ENCODE measurements at regions not wholly inside any gene's neighbourhood (a gene's known extent, or its start where the extent isn't known, plus 50 kb on each side); places are given as distances from the start of the nearest gene placed in this dataset.

DNA sequence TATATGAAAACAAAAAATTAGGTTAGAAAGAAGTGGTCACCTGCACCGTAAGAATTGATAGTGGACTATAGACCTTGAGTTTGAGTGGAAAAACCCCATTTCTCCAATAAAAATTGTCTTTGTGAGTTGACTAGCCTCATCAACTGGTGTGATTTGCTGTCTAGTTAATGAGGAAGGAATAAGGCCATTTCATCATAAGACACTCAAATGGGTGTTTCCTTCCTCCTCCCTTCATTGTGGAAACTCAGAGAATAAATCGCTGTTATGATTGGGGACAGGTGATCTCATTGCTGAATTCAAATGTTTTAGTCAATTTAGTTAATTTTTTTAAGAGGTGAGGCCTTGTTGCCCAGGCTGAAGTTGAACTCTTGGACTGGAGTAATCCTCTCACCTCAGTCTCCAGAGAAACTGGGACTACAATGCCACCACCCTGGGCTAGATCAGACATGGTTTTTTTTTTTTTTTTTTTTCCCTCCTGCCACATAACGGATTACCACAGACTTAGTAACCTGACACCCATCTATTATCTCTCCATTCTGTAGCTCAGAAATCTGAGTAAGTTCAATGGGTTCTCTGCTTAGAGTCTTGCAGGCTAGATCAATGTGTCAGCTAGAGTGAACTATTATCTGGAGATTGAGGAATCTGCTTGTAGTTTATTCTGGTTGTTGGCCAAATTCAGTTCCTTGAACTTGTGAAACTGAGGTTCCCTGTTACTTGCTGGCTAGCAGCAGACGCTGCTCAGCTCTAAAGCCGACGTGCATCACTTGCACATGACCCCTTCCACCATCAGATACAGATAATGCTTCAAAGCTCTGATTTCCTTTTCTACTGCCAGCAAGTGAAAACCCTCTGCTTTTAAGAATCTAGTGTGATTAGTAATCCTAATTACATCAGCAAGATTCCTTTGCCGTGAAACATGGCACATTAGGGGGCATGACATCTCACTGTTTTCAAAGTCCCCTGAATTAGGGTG, 663.8 kb upstream of the CDH9 start:
- Histone ChIP-seq H3K27me3 (ENCODE audit: low read depth, low read length) (no peaks in the 10 kb centered on the region), H3K27ac (ENCODE audit: low read length) (no peak overlapping the region)

DNA sequence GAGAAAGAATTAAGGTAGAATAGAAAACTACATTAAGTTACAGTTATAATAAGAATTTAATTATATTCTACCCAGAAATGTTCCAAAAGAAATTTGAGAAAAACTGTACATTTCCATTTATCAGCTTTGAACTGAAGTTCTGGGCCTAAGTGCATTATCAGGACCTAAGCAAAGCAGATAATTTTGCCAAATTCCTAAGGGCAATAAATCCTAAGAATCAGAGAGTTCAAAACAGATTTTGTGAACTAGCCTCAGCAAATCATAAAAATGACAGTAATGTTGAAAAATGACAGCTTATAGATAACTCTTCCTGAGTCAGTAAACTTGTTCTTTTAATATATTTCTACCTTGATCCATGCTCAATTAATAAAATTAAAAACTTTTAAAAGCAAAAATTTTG, 662.1 kb upstream of the CDH9 start:
- no peak overlapping the region for H3K4me3 ChIP-seq (ENCODE audit: low read depth in 1 of 2, low read length in 2 of 2)
- no peaks in the 10 kb centered on the region for H3K4me1 ChIP-seq (ENCODE audit: control insufficient read depth in 1 of 2, insufficient read depth in 2 of 2, low read length in 2 of 2)
- H3K9me3 ChIP-seq (ENCODE audit: control insufficient read depth in 1 of 2, low read length in 2 of 2) = no peaks in the 10 kb centered on the region
- no peaks in the 10 kb centered on the region for H3K27me3 ChIP-seq (ENCODE audit: low read depth, low read length)
- H3K36me3 ChIP-seq (ENCODE audit: control insufficient read depth in 1 of 2, insufficient read depth in 2 of 2, low read length in 2 of 2) = no peaks in the 10 kb centered on the region
- H3K27ac ChIP-seq (ENCODE audit: low read length) = no peak overlapping the region

More for the DNA sequence above, 663.8 kb upstream of the CDH9 start:
- H3K4me1 ChIP-seq (ENCODE audit: control insufficient read depth in 1 of 2, insufficient read depth in 2 of 2, low read length in 2 of 2) = no peaks in the 10 kb centered on the region
- H3K36me3 ChIP-seq (ENCODE audit: control insufficient read depth in 1 of 2, insufficient read depth in 2 of 2, low read length in 2 of 2) = no peaks in the 10 kb centered on the region
- H3K9me3 ChIP-seq (ENCODE audit: control insufficient read depth in 1 of 2, low read length in 2 of 2) = no peaks in the 10 kb centered on the region
- H3K4me3 ChIP-seq (ENCODE audit: low read depth in 1 of 2, low read length in 2 of 2) = no peak overlapping the region

DNA sequence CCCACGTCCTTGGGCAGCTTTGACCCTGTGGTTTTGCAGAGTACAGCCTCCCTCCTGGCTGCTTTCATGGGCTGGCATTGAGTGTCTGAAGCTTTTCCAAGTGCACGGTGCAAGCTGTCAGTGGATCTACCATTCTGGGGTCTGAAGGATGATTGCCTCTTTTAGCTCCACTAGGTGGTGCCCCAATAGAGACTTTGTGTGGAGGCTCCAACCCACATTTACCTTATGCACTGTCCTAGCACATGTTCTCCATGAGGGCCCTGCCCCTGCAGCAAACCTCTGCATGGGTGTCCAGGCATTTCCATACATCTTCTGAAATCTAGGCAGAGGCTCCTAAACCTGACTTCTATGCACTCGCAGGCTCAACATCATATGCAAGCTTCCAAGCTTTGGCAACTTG, 644.2 kb upstream of the CDH9 start:
- no peak overlapping the region for H3K27ac ChIP-seq (ENCODE audit: low read length)
- no peaks in the 10 kb centered on the region for H3K36me3 ChIP-seq (ENCODE audit: control insufficient read depth in 1 of 2, insufficient read depth in 2 of 2, low read length in 2 of 2)
- no peaks in the 10 kb centered on the region for H3K4me1 ChIP-seq (ENCODE audit: control insufficient read depth in 1 of 2, insufficient read depth in 2 of 2, low read length in 2 of 2)
- H3K4me3 ChIP-seq (ENCODE audit: low read depth in 1 of 2, low read length in 2 of 2) = no peak overlapping the region
- peaks cover 0 to 3% of the 10 kb centered on the region in 2 donors for H3K9me3 ChIP-seq (ENCODE audit: control insufficient read depth in 1 of 2, low read length in 2 of 2)
- H3K27me3 ChIP-seq (ENCODE audit: low read depth, low read length) = no peaks in the 10 kb centered on the region

DNA sequence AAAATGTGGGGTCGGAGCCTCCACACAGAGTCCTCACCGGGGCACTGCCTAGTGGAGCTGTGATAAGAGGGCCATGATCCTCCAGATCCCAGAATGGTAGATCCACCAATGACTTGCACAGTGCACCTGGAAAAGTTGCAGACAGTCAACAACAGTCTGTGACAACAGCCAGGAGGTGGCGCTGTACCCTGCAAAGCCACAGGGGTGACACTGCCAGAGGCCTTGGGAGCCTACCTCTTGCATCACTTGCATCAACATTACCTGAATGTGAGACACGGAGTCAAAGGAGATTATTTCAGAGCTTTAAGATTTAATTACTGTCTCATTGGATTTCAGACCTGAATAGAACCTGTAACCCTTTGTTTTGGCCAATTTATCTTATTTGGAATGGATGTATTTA, 614.1 kb upstream of the CDH9 start:
- H3K27me3 ChIP-seq (ENCODE audit: low read depth, low read length) = no peaks in the 10 kb centered on the region
- no peak overlapping the region for H3K4me3 ChIP-seq (ENCODE audit: low read depth in 1 of 2, low read length in 2 of 2)
- H3K27ac ChIP-seq (ENCODE audit: low read length) = no peak overlapping the region
- no peaks in the 10 kb centered on the region for H3K9me3 ChIP-seq (ENCODE audit: control insufficient read depth in 1 of 2, low read length in 2 of 2)
- no peaks in the 10 kb centered on the region for H3K36me3 ChIP-seq (ENCODE audit: control insufficient read depth in 1 of 2, insufficient read depth in 2 of 2, low read length in 2 of 2)
- no peaks in the 10 kb centered on the region for H3K4me1 ChIP-seq (ENCODE audit: control insufficient read depth in 1 of 2, insufficient read depth in 2 of 2, low read length in 2 of 2)

DNA sequence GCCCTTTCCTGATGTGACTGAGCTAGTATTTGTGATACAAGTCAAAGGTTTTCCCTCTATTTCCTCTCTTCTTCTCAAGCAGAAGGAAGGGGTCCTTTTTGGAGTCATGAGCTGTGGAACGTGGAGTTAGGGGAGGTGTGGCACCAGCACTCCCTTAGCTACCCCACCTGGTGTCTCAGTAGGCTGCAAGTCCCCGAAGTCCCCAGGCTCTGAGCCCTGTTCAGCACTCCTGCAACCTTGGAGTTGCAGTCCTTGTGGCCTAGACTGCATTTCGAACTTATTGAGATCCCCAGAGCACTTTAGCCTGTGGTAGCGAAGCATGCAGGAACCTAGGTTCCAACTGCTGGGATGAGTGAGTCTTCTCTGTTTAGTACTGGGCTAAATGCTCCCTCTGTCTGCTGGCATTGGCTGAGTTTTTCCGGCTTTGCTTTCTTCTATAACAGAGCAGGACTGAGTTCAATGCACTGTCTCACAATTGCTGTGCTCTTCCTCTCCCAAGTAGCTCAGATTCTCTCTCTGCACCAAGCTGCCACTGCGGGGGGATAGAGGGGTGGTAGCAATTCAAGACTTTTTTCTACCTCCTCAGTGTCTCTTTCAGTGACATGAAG, 600.7 kb upstream of the CDH9 start:
- Histone ChIP-seq H3K27me3 (ENCODE audit: low read depth, low read length) (no peaks in the 10 kb centered on the region), H3K27ac (ENCODE audit: low read length) (no peak overlapping the region), H3K36me3 (ENCODE audit: control insufficient read depth in 1 of 2, insufficient read depth in 2 of 2, low read length in 2 of 2) (no peaks in the 10 kb centered on the region), H3K4me1 (ENCODE audit: control insufficient read depth in 1 of 2, insufficient read depth in 2 of 2, low read length in 2 of 2) (no peaks in the 10 kb centered on the region), H3K4me3 (ENCODE audit: low read depth in 1 of 2, low read length in 2 of 2) (no peak overlapping the region), H3K9me3 (ENCODE audit: control insufficient read depth in 1 of 2, low read length in 2 of 2) (peaks cover 0 to 6% of the 10 kb centered on the region in 2 donors)

DNA sequence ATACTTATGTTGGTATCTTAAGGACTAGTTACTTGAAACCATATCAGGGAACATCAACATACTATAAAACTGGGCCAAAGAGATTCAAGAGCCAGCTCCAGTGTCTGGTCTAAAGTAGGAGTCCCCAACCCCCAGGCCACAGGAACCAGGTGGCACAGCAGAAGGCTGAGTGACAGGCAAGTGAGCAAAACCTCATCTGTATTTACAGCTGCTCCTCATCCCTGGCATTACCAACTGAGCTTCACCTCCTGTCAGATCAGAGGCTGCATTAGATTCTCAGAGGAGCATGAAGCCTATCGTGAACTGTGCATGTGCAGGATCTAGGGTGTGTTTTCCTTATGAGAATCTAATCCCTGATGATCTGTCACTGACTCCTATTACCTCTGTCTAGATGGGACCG, 581.6 kb upstream of the CDH9 start:
- Histone ChIP-seq H3K9me3 (ENCODE audit: control insufficient read depth in 1 of 2, low read length in 2 of 2) (no peaks in the 10 kb centered on the region), H3K27ac (ENCODE audit: low read length) (no peak overlapping the region), H3K27me3 (ENCODE audit: low read depth, low read length) (no peaks in the 10 kb centered on the region), H3K4me3 (ENCODE audit: low read depth in 1 of 2, low read length in 2 of 2) (no peak overlapping the region), H3K36me3 (ENCODE audit: control insufficient read depth in 1 of 2, insufficient read depth in 2 of 2, low read length in 2 of 2) (no peaks in the 10 kb centered on the region), H3K4me1 (ENCODE audit: control insufficient read depth in 1 of 2, insufficient read depth in 2 of 2, low read length in 2 of 2) (no peaks in the 10 kb centered on the region)

DNA sequence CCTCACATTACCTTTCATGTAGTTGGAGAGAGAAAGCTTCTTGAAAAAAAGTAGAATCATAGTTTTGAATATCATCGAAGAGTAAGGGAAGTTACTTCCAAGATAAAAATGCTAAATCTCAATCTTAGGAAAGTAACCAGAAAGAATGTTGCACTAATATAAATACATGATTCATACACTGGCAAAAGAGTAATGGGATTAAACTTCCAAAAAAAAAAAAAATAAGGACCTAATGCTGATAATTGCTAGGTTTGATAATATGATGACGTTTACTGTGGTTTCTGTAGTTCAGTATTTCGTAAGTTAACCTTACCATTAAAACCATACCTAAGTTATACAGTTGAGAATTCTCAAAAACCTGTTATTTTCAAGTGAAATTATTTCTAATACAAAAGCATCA, 573.8 kb upstream of the CDH9 start:
- Histone ChIP-seq H3K27ac (ENCODE audit: low read length) (no peak overlapping the region), H3K36me3 (ENCODE audit: control insufficient read depth in 1 of 2, insufficient read depth in 2 of 2, low read length in 2 of 2) (no peaks in the 10 kb centered on the region), H3K4me3 (ENCODE audit: low read depth in 1 of 2, low read length in 2 of 2) (no peak overlapping the region), H3K9me3 (ENCODE audit: control insufficient read depth in 1 of 2, low read length in 2 of 2) (no peaks in the 10 kb centered on the region), H3K27me3 (ENCODE audit: low read depth, low read length) (no peaks in the 10 kb centered on the region), H3K4me1 (ENCODE audit: control insufficient read depth in 1 of 2, insufficient read depth in 2 of 2, low read length in 2 of 2) (no peaks in the 10 kb centered on the region)

DNA sequence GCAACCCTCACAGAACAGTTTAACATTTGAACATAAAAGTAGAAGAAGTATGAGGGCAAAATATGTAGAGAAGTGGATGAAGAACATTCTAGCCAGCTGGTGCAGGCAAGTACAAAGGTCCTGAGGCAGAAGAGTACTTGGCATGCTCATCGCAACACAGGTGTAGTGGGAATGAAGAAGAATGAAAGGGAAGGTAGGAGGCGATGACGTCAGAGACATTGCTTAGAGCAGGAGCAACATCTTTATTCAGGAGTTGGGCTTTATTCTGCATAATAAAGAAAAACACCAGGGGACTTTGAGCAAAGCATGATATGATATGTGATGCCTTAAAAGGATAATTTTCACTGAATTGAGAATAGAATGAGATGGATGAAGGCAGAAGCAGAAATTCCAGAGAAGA, 570.6 kb upstream of the CDH9 start:
- no peaks in the 10 kb centered on the region for H3K9me3 ChIP-seq (ENCODE audit: control insufficient read depth in 1 of 2, low read length in 2 of 2)
- no peak overlapping the region for H3K27ac ChIP-seq (ENCODE audit: low read length)
- H3K36me3 ChIP-seq (ENCODE audit: control insufficient read depth in 1 of 2, insufficient read depth in 2 of 2, low read length in 2 of 2) = no peaks in the 10 kb centered on the region
- H3K4me1 ChIP-seq (ENCODE audit: control insufficient read depth in 1 of 2, insufficient read depth in 2 of 2, low read length in 2 of 2) = no peaks in the 10 kb centered on the region
- no peaks in the 10 kb centered on the region for H3K27me3 ChIP-seq (ENCODE audit: low read depth, low read length)
- H3K4me3 ChIP-seq (ENCODE audit: low read depth in 1 of 2, low read length in 2 of 2) = no peak overlapping the region

DNA sequence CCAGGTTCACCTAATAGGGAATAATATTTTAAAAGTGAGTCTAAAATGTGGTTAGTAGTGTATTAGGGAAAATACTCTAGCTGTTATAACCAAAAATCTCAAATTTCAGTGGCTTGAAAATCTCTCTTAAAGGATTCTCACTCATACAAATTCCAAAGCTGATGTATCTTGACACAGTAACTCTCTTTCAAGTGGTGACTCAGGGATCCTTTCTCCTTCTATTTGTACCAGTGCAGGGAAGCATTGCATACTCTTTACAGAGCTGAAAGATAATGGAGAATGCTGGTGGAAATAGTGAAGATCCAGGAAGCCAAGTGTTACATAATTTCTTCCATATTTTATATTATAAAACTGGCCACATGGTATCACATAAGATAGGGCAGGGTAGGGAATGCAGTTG, 560.2 kb upstream of the CDH9 start:
- Histone ChIP-seq H3K4me1 (ENCODE audit: control insufficient read depth in 1 of 2, insufficient read depth in 2 of 2, low read length in 2 of 2) (no peaks in the 10 kb centered on the region), H3K27ac (ENCODE audit: low read length) (no peak overlapping the region), H3K27me3 (ENCODE audit: low read depth, low read length) (no peaks in the 10 kb centered on the region), H3K36me3 (ENCODE audit: control insufficient read depth in 1 of 2, insufficient read depth in 2 of 2, low read length in 2 of 2) (no peaks in the 10 kb centered on the region), H3K9me3 (ENCODE audit: control insufficient read depth in 1 of 2, low read length in 2 of 2) (no peaks in the 10 kb centered on the region), H3K4me3 (ENCODE audit: low read depth in 1 of 2, low read length in 2 of 2) (no peak overlapping the region)

DNA sequence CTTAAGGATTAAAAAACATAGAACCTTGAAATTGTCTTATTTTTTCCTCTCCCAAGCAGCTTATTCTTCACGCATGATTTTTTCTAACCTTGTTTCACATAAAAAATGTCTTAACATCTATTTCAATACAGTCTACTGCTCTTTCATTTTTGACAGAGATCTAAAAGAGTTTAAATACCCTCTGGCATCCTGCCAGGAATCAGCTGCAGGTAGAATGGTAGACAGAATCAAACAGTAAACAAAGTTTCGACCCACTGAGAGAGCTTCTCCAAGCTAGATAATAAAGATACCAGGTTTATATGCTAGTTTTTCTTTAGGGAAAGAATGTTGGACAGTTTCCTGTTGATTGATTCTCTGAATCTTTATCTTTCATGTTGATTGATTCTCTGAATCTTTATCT, 555.8 kb upstream of the CDH9 start:
- no peak overlapping the region for H3K27ac ChIP-seq (ENCODE audit: low read length)
- no peaks in the 10 kb centered on the region for H3K36me3 ChIP-seq (ENCODE audit: control insufficient read depth in 1 of 2, insufficient read depth in 2 of 2, low read length in 2 of 2)

DNA sequence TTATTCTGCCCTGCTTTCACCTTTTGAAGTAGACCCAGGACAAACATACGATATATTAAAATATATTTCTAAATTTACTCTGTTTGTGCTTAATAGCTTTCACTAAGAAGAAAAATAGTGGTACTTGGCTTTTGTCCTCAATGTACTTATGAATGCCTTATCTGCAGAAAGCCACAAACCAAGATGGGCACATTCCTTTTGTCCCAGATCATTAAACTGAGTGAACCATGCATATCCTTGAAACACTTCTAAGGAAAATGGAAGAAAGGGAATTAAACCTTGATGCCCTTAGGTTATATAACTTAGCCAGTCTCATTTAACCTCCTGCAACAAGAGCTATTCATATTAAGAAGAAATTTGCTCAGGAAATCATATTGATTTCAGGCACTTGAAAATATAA, 553.8 kb upstream of the CDH9 start:
- Histone ChIP-seq H3K36me3 (ENCODE audit: control insufficient read depth in 1 of 2, insufficient read depth in 2 of 2, low read length in 2 of 2) (no peaks in the 10 kb centered on the region), H3K27me3 (ENCODE audit: low read depth, low read length) (no peaks in the 10 kb centered on the region), H3K9me3 (ENCODE audit: control insufficient read depth in 1 of 2, low read length in 2 of 2) (peaks cover 0 to 2% of the 10 kb centered on the region in 2 donors), H3K4me1 (ENCODE audit: control insufficient read depth in 1 of 2, insufficient read depth in 2 of 2, low read length in 2 of 2) (no peaks in the 10 kb centered on the region), H3K27ac (ENCODE audit: low read length) (no peak overlapping the region), H3K4me3 (ENCODE audit: low read depth in 1 of 2, low read length in 2 of 2) (no peak overlapping the region)

More for the DNA sequence above, 555.8 kb upstream of the CDH9 start:
- Histone ChIP-seq H3K9me3 (ENCODE audit: control insufficient read depth in 1 of 2, low read length in 2 of 2) (no peaks in the 10 kb centered on the region), H3K4me1 (ENCODE audit: control insufficient read depth in 1 of 2, insufficient read depth in 2 of 2, low read length in 2 of 2) (no peaks in the 10 kb centered on the region), H3K27me3 (ENCODE audit: low read depth, low read length) (no peaks in the 10 kb centered on the region), H3K4me3 (ENCODE audit: low read depth in 1 of 2, low read length in 2 of 2) (no peak overlapping the region)

All from muscle layer of duodenum (tissue), 2 donors.